Activated gamma-delta T cell treated with Interleukin-2 at 50 U/mL for 16 hours (primary cell): ENCODE measurements at regions not wholly inside any gene's neighbourhood (a gene's known extent, or its start where the extent isn't known, plus 50 kb on each side); places are given as distances from the start of the nearest gene placed in this dataset.
"Not testable (repeated sequence)": the region's sequence is repeated elsewhere in the genome, so short reads cannot be mapped to it uniquely, and the experiment has no call there.

Experiments
- DNase-seq: peaks from one replicate; pipeline ENCODE4 v3.0.0-alpha.2; 2020

DNA sequence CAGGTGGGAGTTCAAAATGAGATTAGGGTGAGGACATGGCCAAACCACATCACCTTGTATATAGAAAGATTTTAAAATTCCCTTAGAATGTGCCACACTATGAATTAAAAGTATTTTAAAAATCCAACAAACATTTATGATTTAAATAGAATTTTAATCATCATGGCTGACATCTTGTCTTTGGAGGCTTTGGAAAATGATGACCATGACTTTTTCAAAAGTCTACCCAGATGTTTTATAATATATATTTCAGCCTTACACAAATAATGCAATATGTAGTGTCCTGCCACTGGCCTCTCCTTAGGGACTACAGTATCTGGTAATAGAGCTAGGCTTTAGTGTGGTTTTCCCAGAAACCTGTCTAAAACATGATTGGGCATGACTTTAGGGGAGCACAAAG lies 1353.4 kb upstream of the GOT2 start:
- no peak for DNase-seq

DNA sequence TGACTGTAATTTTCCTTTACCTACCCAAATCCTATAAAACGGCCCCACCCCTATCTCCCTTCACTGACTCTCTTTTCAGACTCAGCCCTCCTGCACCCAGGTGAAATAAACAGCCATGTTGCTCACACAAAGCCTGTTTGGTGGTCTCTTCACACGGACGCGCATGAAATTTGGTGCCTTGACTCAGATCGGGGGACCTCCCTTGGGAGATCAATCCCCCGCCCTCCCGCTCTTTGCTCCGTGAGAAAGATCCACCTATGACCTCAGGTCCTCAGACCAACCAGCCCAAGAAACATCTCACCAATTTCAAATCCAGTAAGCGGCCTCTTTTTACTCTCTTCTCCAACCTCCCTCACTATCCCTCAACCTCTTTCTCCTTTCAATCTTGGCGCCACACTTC lies 1344.7 kb upstream of the GOT2 start:
- not testable (repeated sequence) for DNase-seq

DNA sequence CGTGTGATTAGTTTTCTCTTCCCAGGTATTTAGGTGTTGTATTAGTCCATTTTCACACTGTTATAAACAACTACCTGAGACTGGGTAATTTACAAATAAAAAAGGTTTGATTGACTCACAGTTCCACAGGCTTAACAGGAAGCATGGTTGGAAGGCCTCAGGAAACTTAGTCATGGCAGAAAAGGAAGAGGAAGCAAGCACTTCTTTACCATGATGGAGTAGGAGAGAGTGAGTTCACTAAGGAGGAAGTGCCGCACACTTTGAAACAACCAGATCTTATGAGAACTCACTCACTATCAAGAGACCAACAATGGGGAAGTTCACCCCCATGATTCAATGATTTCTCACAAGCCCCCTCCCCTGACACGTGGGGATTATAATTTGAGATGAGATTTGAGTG lies 1343.7 kb upstream of the GOT2 start:
- DNase-seq, result no peak

DNA sequence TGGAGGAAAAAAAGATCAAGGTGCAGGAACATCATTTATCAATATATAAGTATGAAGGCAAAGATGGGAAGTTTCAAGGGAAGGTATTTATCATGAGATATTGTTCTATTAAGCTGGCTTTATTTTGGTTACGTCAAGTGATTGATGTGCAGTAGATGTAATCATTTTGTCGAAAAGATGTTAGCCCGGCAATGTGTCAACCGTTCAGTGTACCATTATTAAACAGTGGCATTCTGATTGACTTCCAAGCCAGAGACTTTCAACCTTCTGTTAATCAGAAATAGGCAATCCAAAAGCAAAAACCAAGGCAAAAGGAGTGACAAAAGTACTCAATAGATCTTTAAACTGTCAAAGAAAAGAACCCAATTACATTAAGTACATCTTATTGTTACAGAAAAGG lies 1340.3 kb upstream of the GOT2 start:
- DNase-seq, result no peak

DNA sequence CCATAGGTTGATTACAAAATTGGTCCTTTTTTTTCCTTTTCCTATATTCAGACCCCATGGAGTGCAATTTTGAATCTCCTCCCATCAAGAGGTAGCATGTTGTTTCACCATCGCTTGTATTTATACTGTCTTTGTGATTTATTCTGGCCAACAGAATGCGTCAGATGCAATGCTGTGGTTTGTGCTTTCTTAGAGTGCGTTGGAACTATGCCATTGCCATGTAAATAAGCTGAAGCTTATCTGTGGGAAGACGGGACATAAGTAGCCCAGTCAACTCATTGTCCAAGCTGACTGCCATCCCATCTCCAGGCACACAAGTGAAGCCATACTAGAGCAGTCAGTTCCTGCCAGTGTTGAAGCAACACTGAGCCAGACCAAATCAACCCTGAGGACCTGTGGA lies 1339.3 kb upstream of the GOT2 start:
- no peak for DNase-seq

DNA sequence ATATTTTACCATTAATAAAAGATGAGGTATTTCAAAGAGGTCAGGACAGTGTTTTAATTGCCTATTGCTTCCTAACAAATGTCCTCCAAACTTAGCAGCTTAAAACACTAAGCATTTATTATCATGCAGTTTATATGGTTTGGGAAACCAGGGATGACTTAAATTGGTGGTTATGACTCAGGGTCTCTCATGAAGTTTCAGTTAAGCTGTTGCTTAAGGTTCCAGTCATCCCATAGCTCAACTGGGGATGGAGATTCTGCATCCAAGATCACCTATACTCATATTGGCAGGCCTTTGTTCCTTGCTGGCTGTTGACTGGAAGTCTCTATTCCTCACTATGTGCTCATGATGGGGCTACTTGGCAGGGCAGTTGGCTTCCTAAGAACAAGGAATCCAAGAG lies 1329.9 kb upstream of the GOT2 start:
- no peak for DNase-seq

DNA sequence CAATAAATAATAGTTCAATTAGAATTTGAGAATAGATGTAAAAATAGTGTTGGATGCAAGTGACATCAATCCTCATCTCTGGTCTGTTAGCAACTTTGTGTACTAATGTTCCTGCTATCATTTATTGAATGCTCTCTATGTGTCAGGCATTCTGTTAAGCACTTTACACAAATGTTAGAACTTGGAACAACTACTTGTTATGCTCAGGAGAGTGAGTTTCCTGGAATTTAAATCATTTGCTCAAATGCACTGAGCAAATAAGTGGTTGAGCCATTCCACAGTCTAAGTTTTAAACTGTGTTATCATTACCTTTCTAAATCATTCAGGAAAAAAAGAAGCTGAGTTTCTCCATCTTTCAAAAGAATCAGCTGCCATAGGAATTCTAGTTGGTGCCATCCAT lies 1327.3 kb upstream of the GOT2 start:
- DNase-seq, result no peak

DNA sequence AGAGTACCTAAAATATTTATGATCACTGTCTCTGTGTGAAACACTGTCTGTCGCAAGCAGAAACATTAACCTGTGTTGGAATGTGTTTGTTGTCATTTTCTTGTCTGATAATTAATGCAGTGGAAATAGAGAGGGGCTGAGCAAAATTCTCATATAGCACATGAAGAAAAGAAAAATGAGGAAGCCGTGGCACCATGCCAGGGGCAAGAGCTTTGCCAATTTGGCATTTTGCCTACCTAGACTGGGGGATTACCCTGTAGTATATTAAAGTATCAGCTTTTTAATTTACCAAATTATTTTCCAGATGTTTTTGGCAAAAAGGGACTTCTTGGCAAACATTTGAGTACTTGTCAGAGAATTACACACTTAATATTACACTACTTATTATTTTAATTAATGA lies 1326.6 kb upstream of the GOT2 start:
- DNase-seq, result no peak

DNA sequence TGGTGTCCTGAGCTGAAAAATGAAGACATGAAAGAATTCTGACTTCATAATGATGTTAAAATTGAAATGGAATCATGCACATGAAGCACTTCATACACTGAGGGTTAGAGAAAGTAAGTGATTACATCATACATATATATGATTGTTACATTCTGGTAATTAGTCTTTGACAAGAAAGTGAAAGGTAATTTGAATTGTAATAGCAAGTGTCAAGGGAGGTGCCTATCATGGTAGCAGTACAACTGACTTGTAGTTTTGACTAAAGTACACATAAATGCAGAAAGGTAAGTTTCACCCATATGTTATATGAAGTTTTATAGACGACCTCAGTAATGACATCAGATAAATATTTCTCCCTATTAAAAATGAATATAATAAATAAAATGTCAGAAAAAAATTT lies 1325.0 kb upstream of the GOT2 start:
- DNase-seq, result no peak

DNA sequence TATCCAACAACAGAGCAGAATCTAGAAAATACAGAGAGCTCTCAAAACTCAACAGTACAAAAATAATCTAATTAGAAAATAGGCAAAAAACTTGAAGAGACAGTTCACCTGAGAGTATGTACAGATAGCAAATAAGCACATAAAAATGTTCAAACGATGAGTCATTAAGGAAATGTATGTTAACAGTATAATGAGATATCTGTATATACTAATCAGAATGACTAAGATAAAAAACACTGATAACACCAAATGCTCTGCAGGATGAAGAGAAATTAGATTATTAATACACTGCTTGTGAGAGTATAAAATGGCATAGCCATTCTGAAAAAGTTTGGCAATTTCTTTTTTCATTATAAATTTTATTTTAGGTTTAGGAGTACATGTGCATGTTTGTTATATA lies 1307.6 kb upstream of the GOT2 start:
- no peak for DNase-seq

DNA sequence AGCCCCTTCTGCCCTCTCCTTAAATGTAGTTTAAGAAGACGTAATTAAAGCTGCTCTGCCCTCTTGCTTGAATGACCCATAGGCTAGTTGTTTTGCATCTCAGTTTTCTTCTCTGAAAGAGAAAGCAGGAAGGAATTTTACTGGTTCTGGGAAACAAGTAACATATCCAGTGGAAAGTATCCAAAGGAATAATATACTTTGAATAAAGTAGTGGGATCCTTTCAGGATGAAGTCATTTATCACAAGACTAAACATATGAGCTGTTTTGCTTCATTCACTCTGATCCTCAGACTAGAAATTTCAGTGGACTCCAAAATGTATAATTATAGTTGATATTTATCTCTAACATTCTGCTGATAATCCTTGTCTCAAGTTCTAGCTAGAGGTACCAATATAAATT lies 1297.6 kb upstream of the GOT2 start:
- no peak for DNase-seq

DNA sequence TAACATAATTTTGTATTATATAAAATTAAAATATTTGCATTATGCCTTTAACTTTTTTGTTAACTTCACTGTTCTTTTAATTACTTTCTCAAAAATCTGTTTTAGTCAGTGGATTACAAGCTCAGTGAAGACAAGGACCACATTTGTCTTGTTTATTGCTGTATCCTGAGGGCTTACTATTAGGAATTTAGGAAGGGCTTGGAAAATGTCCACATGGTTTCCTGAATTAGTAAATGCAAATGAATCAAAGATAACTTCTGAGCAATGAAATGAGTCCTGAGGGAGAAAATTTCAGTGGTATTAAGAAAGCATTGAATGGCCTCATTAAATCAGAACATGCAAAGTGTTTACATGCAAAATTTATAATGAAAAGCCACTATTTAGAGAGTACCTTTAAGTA lies 1293.2 kb upstream of the GOT2 start:
- no peak for DNase-seq

DNA sequence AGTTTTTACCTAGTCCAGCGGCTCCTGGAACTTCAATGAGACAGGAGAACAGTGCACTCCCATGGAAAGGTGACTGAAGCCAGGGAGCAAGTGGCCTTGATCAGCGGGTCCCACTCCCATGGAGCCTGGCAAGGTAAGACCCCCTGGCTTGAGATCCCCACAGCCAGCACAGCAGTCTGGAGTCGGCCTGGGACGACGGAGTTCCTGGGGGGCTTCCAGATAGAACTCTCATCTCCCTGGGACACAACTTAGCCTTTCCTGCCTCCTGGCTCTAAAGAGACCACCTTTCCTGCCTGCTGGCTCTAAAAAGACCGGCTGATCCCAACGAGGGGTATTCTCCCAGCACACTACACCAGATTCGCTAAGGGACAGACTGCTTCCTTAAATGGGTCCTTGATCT lies 1279.0 kb upstream of the GOT2 start:
- no peak for DNase-seq

DNA sequence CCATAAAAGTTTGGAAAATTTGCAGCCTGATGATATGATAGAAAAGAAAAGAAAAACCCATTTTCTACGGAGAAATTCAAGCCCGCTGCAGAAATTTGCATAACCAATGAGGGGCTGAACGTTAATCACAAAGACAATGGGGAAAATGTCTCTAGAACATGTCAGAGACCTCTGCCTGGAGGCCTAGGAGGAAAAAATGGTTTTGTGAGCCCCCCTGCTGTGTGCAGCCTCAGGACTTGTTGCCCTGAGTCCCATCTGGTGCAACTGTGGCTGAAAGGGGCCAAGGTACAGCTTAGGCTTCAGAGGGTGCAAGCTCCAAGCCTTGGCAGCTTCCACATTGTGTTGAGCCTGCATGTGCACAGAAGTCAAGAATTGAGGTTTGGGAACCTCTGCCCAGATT lies 1267.4 kb upstream of the GOT2 start:
- no peak for DNase-seq

DNA sequence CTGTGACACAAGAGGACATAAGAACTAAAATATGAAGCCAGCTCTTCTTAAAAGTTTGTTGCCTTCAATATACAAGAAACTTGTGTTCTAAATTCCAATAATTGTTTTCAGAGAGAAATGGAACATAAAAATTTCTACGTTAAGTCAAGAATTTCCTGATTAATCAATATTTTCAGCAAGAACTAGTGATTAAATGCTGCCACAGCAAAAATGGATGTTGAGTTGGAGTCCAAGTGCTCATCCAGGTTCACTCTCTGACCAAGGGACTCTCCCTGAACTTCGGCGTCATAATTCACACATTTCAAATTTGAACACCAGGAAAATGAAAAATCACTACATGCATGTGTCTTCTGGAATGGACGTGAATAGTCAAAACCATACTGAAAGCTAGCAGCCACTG lies 1263.6 kb upstream of the GOT2 start:
- DNase-seq, result no peak

DNA sequence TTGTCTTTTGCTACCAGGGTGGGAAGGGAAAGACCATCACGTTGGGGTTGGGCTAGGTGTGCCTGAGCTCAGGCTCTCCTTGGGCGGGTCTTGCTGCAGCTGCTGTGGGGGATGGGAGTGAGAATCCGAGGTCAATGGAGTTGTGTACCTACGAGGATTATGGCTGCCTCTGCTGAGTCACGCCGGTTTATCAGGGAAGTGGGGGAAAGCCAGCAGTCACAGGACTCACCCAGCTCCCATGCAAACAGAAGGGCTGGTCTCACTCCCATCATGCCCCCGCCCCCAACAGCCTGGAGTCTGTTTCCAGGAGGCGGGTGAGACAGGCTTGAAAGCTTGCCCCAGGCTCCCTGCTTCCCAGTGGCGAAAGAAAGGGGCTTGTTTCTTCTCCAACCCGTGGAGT lies 1259.0 kb upstream of the GOT2 start:
- no peak for DNase-seq

DNA sequence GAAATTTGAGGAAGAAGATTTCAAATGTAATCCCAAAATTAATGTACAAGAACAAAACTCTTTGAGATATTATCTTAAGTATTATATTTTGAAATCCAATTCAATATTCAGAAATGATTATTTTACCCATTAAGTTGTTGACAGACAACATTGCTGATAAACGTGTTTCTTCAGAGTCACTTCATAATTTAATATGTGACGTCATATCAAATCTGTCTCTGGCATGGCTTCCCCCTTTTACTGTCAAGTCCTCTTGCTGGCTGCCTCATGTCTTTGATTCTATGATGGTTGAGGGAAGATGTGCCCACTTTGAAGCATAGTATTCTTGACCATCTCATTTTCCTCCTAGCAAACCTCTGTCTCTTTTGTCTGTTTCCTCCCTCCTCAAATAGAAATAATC lies 1257.1 kb upstream of the GOT2 start:
- no peak for DNase-seq

DNA sequence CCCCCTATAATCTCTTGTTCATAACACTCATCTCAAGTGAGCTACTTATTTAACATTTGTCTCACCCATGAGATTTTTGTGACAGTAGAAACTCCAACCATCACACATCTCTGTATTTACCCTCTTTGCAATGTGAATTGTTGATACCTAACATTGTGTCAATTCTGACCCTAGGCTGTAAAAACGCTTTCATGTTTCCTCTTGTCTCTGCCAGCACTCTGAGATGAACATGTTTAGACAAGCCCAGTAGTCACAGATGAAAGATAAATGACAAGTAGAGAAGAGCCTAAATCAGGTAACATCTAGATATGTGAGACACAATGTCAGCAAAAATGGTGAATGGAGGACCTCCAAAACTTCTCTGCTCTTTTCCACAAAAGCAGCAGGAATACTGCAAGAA lies 1254.5 kb upstream of the GOT2 start:
- DNase-seq, result no peak

DNA sequence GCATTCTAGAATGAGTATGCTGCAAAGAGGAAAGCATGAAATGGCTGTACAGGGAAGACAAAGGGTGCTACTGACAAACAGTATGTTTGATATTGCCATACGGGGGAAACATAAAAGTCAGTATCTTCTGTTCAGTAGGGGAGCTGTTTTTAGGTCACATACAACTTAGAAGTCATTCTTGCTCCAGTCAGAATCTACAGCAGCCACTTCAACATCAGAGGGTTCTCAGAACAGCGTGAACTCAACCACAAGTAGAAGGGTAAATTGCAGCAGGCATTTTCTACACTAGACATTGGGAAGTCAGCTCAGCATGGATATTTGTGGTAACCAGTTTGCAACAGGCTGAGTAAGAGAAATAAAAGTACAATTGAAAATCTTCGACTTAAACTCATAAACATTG lies 1241.8 kb upstream of the GOT2 start:
- DNase-seq, result no peak

DNA sequence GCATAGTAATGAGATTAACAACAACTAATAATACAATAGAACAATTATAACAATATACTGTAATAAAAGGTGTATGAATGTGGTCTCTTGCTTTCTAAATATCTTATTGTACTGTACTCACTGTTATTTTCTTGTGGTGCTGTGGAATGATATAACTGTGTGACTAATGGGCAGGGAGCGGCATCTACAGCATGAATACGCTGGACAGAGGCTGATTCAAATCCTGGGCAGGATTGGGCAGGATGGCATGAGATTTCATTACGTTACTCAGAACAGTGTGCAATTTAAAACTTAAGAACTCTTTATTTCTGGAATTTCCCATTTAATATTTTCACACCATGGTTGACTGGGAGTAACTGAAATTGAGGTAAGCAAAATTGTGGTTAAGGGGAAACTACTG lies 1239.8 kb upstream of the GOT2 start:
- DNase-seq, result no peak

DNA sequence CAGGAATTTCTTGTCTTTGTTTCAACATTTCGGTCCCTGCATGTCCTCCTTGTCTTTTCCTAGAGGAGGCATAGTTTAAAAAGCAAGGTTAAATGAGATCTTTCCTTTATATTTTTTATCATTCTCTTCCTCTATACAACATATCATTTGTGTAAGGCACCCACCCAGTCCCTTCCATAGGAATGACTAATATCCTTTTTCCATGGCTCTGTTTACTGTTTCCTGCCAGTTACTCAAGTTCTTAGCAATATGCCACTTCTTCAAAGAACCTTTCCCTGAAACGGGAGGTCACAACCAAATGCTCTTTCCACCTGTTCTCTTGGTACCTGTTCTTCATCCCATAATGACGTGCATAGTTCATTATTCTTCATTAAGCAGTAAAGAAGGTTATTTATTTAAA lies 1237.1 kb upstream of the GOT2 start:
- DNase-seq, result no peak

DNA sequence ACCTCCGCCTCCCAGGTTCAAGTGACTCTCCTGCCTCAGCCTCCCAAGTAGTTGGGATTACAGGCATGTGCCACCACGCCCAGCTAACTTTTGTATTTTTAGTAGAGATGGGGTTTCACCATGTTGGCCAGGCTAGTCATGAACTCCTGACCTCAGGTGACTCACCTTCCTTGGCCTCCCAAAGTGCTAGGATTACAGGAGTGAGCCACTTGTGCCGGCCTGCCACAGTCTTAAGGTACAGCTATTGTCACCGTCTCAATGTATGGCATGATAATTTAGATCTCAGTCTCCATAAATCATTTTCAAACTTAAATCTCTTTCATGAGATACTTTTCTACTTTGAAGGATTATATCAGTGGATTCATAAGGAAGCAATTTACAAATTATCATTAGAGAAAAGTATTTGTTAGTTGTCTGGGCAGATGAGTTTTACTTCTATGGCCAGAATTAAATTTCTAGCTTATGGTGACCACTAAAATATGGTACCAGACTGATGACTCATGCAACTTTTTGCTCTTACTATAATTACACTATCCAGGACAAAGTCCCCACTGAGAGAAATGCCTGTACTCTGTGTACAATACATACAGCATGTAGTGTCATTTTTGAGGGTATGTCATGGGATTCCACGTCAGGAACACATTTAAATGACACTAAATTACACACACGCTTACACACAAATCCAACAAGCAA lies 1230.3 kb upstream of the GOT2 start:
- DNase-seq, result no peak

DNA sequence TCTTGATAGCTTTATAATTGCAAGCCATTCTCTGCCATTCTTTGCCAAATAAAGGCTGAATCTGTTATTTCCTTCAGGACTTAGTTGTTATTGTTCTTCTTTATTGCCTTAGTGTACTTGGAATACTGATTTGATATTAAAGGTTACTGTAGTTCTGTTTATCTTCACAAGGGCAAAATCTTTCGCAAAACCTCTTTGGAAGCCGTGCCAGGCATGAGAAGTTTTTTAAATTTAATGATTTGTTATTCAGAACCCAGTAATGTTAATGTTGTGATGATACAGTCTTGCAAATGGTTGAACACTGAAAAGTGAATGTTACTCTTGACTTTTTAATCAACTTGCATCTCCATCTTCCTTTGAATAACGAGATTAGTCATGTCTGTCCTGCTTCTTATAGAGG lies 1225.2 kb upstream of the GOT2 start:
- no peak for DNase-seq

DNA sequence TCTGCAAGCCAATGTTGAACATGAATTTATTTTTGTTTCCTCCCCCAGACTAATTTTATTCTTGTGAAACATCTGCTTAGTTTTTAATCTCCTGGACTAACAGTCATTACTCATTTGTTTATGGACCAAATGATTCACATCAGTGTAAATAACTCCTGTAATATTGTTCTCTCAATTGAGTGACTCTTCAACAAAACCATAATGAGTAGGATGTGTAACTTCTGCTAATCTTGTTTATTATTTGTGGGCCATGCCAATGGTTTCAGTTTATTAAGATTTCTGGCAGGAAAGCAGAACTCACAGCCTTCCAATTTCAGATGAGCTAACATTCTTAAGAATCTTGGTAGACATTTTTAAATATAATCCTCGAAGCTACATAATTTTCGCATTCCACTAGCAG lies 1216.3 kb upstream of the GOT2 start:
- no peak for DNase-seq

DNA sequence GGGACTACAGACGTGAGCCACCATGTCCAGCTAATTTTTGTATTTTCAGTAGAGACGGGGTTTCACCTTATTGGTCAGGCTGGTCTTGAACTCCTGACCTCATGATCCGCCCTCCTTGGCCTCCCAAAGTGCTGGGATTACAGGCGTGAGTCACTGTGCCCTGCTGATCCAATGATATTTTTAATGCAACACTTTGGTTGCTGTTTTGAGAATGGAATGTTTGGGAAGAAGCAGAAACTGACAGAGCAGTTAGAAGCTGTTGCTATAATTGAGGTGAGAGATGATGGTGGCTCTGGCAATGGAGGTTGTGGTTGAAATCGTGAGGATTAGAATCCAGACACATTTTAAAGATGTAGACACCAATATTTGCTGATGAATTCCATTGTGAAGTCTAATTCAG lies 1209.9 kb upstream of the GOT2 start:
- DNase-seq, result not testable (repeated sequence)

DNA sequence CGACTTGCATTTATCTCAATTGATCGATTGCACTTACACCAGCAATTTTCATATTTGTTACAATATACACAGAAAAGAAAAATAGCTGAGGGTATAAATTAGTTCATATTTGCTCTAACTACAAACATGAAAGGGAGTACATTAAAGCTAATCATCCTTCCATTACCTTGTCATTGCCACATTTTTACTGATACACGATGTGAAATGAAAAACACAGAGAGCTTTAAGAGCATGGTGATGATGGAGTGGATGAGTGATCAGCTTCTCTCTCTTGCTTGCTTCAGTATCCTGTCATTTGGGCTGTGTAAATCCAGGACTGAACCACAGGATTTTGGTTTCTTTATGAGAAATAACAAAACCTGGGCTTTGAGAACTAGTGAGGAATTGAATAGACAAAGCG lies 1207.5 kb upstream of the GOT2 start:
- DNase-seq, result no peak
